ENCODE measurements at regions not wholly inside any gene's neighbourhood (a gene's known extent, or its start where the extent isn't known, plus 50 kb on each side); places are given as distances from the start of the nearest gene placed in this dataset.
"Not testable (repeated sequence)": the region's sequence is repeated elsewhere in the genome, so short reads cannot be mapped to it uniquely, and the experiment has no call there.

- not testable (repeated sequence) for TF ChIP-seq POLR2A (IDR thresholded peaks at IDR 0.05; ENCODE audit: borderline replicate concordance, extremely low read depth, insufficient read depth, insufficient read length); POLR2AphosphoS5 (IDR thresholded peaks at IDR 0.05; ENCODE audit: low read depth, low read length); EZH2 (IDR thresholded peaks at IDR 0.05); REST (IDR thresholded peaks at IDR 0.05; ENCODE audit: low read depth); CTCF (IDR thresholded peaks at IDR 0.05 in 2 of 3, conservative IDR thresholded peaks at IDR 0.05 in 1 of 3; ENCODE audit: borderline replicate concordance in 1 of 3, insufficient read depth in 1 of 3, low read depth in 2 of 3, low read length in 2 of 3); MAX (IDR thresholded peaks at IDR 0.05); RAD21 (IDR thresholded peaks at IDR 0.05; ENCODE audit: low read depth); FOSL1 (IDR thresholded peaks at IDR 0.05; ENCODE audit: low read depth); YY1 (IDR thresholded peaks at IDR 0.05; ENCODE audit: extremely low read depth, insufficient replicate concordance, low read depth, low read length); ELF1 (IDR thresholded peaks at IDR 0.05; ENCODE audit: borderline replicate concordance, low read depth); EZH2phosphoT487 (IDR thresholded peaks at IDR 0.05; ENCODE audit: borderline replicate concordance); TCF7L2 (IDR thresholded peaks at IDR 0.05; ENCODE audit: borderline replicate concordance, extremely low read depth, insufficient read depth, insufficient read length); JUND (IDR thresholded peaks at IDR 0.05)
Observed at GRCh38 chr6:150507361-150507760, 92.3 kb upstream of the PLEKHG1 start.
